Gastrocnemius medialis (tissue), 4 donors: ENCODE measurements at regions not wholly inside any gene's neighbourhood (a gene's known extent, or its start where the extent isn't known, plus 50 kb on each side); places are given as distances from the start of the nearest gene placed in this dataset.

Experiments
- POLR2A ChIP-seq, 2 donors: fragments of 450-650 bp; IDR thresholded peaks; one replicate each; pipeline ENCODE4 v1.6.1; 2017; ENCODE audit warnings: antibody characterized with exemption in 2 of 2, mild to moderate bottlenecking in 2 of 2, moderate library complexity in 2 of 2
- TF ChIP-seq, protein P1 (sequence below), 5 experiments: fragments of 450-650 bp in 3 of 5; fragments of 200-600 bp in 2 of 5; sonication (generic) in 2 of 5; IDR thresholded peaks in 4 of 5; conservative IDR thresholded peaks in 1 of 5; 1 replicate in 4 of 5; 2 replicates in 1 of 5; pipeline ENCODE4 v1.5.1; 2016 to 2019; ENCODE audit warnings: antibody characterized with exemption in 5 of 5, mild to moderate bottlenecking in 3 of 5, moderate library complexity in 3 of 5

DNA sequence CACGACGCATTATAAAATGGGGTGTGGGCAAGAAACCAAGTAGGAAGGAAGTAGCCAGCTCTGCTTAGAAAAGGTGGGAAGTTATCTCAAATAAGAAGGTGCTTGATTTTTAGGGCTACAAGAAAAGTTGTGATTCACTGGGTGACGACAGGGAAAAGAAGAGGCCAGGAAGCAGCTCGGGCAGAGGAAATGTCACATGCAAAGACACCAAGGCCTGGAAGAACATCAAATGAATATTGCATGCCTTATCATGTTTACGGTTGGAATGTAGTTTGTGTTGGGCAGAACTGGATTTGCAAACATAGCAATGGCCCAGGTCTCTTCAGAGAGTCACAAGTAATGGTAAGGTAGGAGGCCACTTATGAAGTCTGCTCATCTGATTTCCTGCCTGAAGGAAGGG, 610.6 kb downstream of the IRS1 start:
- TF ChIP-seq, protein P1, sequence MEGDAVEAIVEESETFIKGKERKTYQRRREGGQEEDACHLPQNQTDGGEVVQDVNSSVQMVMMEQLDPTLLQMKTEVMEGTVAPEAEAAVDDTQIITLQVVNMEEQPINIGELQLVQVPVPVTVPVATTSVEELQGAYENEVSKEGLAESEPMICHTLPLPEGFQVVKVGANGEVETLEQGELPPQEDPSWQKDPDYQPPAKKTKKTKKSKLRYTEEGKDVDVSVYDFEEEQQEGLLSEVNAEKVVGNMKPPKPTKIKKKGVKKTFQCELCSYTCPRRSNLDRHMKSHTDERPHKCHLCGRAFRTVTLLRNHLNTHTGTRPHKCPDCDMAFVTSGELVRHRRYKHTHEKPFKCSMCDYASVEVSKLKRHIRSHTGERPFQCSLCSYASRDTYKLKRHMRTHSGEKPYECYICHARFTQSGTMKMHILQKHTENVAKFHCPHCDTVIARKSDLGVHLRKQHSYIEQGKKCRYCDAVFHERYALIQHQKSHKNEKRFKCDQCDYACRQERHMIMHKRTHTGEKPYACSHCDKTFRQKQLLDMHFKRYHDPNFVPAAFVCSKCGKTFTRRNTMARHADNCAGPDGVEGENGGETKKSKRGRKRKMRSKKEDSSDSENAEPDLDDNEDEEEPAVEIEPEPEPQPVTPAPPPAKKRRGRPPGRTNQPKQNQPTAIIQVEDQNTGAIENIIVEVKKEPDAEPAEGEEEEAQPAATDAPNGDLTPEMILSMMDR (IDR thresholded peaks at IDR 0.05 in 4 of 5, conservative IDR thresholded peaks at IDR 0.05 in 1 of 5), result no peak
- no peak for TF ChIP-seq POLR2A (IDR thresholded peaks at IDR 0.05)
